ENCODE measurements at regions not wholly inside any gene's neighbourhood (a gene's known extent, or its start where the extent isn't known, plus 50 kb on each side); places are given as distances from the start of the nearest gene placed in this dataset.

DNA sequence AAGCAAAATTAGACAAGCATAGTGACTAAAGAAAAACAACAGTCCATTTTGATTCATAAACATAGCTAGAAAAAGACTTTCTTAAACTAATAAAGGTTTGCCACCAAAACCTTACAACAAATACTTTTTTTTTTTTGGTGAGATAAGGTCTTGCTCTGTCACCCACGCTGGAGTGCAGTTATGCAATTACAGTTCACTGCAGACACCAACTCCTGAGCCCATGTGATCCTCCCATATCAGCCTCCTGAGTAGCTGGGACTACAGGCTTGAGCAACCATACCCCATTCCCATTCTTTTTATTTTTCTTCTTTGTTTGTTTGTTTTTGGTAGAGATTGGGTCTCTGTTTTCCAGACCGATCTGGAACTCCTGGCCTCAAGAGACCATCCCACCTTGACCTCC lies 247.2 kb upstream of the ADGRL3 start:
- DNase-seq (ENCODE audit: low spot score): no peak
- Histone ChIP-seq H2AFZ (no peak overlapping the region), H3K9me3 (ENCODE audit: low read depth) (no peaks in the 10 kb centered on the region), H3K27ac (no peak overlapping the region), H3K27me3 (no peaks in the 10 kb centered on the region), H3K79me2 (no peaks in the 10 kb centered on the region), H4K20me1 (ENCODE audit: insufficient read depth, poor library complexity, severe bottlenecking) (no peaks in the 10 kb centered on the region), H3K36me3 (replicated peaks; ENCODE audit: insufficient read depth, low read depth) (no peaks in the 10 kb centered on the region), H3K4me3 (no peak overlapping the region), H3K4me1 (ENCODE audit: insufficient read depth) (no peaks in the 10 kb centered on the region), H3K4me2 (no peak overlapping the region), H3K9me2 (replicated peaks; ENCODE audit: insufficient read depth) (no peaks in the 10 kb centered on the region)
- TF ChIP-seq EZH2phosphoT487 (IDR thresholded peaks at IDR 0.05; ENCODE audit: low read depth, severe bottlenecking, unreplicated experiment): no peak
- no peak for TF ChIP-seq EZH2 (IDR thresholded peaks at IDR 0.05; ENCODE audit: borderline replicate concordance)
- TF ChIP-seq, protein P1, sequence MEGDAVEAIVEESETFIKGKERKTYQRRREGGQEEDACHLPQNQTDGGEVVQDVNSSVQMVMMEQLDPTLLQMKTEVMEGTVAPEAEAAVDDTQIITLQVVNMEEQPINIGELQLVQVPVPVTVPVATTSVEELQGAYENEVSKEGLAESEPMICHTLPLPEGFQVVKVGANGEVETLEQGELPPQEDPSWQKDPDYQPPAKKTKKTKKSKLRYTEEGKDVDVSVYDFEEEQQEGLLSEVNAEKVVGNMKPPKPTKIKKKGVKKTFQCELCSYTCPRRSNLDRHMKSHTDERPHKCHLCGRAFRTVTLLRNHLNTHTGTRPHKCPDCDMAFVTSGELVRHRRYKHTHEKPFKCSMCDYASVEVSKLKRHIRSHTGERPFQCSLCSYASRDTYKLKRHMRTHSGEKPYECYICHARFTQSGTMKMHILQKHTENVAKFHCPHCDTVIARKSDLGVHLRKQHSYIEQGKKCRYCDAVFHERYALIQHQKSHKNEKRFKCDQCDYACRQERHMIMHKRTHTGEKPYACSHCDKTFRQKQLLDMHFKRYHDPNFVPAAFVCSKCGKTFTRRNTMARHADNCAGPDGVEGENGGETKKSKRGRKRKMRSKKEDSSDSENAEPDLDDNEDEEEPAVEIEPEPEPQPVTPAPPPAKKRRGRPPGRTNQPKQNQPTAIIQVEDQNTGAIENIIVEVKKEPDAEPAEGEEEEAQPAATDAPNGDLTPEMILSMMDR (IDR thresholded peaks at IDR 0.05; ENCODE audit: poor library complexity): no peak
- WGBS (ENCODE audit: low lambda C conversion rate, missing lambda C conversion rate): 73% methylated on average over 2 of the region's 2 CpGs

DNA sequence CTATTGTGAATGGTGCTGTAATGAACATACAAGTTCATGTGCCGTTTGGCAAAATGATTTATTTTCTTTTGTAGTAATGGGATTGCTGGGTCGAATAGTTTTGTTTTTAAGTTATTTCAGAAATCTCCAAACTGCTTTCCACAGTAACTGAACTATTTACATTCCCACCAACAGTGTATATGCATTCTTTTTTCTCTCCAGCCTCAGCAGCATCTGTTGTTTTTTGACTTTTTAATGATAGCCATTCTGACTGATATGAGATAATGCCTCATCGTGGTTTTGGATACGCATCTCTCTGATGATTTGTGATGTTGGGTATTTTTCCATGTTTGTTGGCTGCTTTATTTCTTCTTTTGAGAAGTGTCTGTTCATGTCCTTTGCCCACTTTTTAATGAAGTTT lies 246.3 kb upstream of the ADGRL3 start:
- no peaks in the 10 kb centered on the region for H3K36me3 ChIP-seq (replicated peaks; ENCODE audit: insufficient read depth, low read depth)
- no peak overlapping the region for H3K4me2 ChIP-seq
- no peaks in the 10 kb centered on the region for H3K9me3 ChIP-seq (ENCODE audit: low read depth)
- no peaks in the 10 kb centered on the region for H3K4me1 ChIP-seq (ENCODE audit: insufficient read depth)
- H3K4me3 ChIP-seq: no peak overlapping the region
- DNase-seq (ENCODE audit: low spot score): no peak
- no peaks in the 10 kb centered on the region for H3K9me2 ChIP-seq (replicated peaks; ENCODE audit: insufficient read depth)
- no peak overlapping the region for H3K27ac ChIP-seq
- no peak overlapping the region for H2AFZ ChIP-seq
- H4K20me1 ChIP-seq (ENCODE audit: insufficient read depth, poor library complexity, severe bottlenecking): no peaks in the 10 kb centered on the region
- WGBS (ENCODE audit: low lambda C conversion rate, missing lambda C conversion rate): 72% methylated on average over 4 of the region's 4 CpGs
- no peaks in the 10 kb centered on the region for H3K79me2 ChIP-seq
- H3K27me3 ChIP-seq: no peaks in the 10 kb centered on the region
- TF ChIP-seq EZH2 (IDR thresholded peaks at IDR 0.05; ENCODE audit: borderline replicate concordance) (no peak), EZH2phosphoT487 (IDR thresholded peaks at IDR 0.05; ENCODE audit: low read depth, severe bottlenecking, unreplicated experiment) (no peak)
- TF ChIP-seq, protein P1 (IDR thresholded peaks at IDR 0.05; ENCODE audit: poor library complexity): no peak

DNA sequence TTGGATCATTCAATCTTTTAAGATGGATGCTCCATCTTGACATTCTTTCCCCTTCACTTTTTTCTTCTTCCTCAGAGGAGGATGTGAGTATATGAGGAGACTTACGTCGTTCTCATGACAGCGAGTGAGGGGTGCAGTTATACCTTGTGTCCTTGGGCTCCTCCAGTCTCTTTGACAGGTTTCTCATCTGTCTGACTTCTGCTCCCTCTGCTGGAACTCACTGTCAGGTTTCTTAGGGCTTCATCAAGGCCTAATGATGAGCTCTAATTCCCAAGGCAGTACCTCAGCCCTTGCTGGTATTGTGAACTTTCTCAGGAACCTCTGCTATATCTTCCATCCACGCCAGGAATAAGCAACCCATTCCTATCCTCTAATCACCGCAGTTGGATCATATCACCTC lies 237.8 kb upstream of the ADGRL3 start:
- H2AFZ ChIP-seq: no peak overlapping the region
- 90% methylated on average over 5 of the region's 5 CpGs for WGBS (ENCODE audit: low lambda C conversion rate, missing lambda C conversion rate)

More for the DNA sequence above, 237.8 kb upstream of the ADGRL3 start:
- Histone ChIP-seq H3K79me2 (no peaks in the 10 kb centered on the region), H3K27me3 (no peaks in the 10 kb centered on the region), H3K4me3 (no peak overlapping the region), H3K27ac (no peak overlapping the region), H3K4me1 (ENCODE audit: insufficient read depth) (no peaks in the 10 kb centered on the region), H4K20me1 (ENCODE audit: insufficient read depth, poor library complexity, severe bottlenecking) (no peaks in the 10 kb centered on the region), H3K36me3 (replicated peaks; ENCODE audit: insufficient read depth, low read depth) (no peaks in the 10 kb centered on the region), H3K9me2 (replicated peaks; ENCODE audit: insufficient read depth) (no peaks in the 10 kb centered on the region), H3K4me2 (no peak overlapping the region), H3K9me3 (ENCODE audit: low read depth) (no peaks in the 10 kb centered on the region)
- no peak for DNase-seq (ENCODE audit: low spot score)
- TF ChIP-seq, protein P1 (IDR thresholded peaks at IDR 0.05; ENCODE audit: poor library complexity): no peak
- no peak for TF ChIP-seq EZH2 (IDR thresholded peaks at IDR 0.05; ENCODE audit: borderline replicate concordance)
- no peak for TF ChIP-seq EZH2phosphoT487 (IDR thresholded peaks at IDR 0.05; ENCODE audit: low read depth, severe bottlenecking, unreplicated experiment)

Measured in hepatocyte (in vitro differentiated cells).